Uterus (tissue), 2 donors: ENCODE measurements at regions not wholly inside any gene's neighbourhood (a gene's known extent, or its start where the extent isn't known, plus 50 kb on each side); places are given as distances from the start of the nearest gene placed in this dataset.

Experiments
- POLR2A ChIP-seq, 2 donors: fragments of 450-650 bp; IDR thresholded peaks; one replicate each; pipeline ENCODE4 v1.6.1; 2016; ENCODE audit warnings: antibody characterized with exemption in 2 of 2, mild to moderate bottlenecking in 1 of 2, moderate library complexity in 1 of 2
- TF ChIP-seq, protein P1 (sequence below), 4 experiments: fragments of 200-600 bp in 2 of 4; fragments of 450-650 bp in 2 of 4; sonication (generic) in 2 of 4; IDR thresholded peaks; one replicate each; pipeline ENCODE4 v1.5.1; 2016 to 2019; ENCODE audit warnings: antibody characterized with exemption in 4 of 4, mild to moderate bottlenecking in 2 of 4, moderate library complexity in 1 of 4

DNA sequence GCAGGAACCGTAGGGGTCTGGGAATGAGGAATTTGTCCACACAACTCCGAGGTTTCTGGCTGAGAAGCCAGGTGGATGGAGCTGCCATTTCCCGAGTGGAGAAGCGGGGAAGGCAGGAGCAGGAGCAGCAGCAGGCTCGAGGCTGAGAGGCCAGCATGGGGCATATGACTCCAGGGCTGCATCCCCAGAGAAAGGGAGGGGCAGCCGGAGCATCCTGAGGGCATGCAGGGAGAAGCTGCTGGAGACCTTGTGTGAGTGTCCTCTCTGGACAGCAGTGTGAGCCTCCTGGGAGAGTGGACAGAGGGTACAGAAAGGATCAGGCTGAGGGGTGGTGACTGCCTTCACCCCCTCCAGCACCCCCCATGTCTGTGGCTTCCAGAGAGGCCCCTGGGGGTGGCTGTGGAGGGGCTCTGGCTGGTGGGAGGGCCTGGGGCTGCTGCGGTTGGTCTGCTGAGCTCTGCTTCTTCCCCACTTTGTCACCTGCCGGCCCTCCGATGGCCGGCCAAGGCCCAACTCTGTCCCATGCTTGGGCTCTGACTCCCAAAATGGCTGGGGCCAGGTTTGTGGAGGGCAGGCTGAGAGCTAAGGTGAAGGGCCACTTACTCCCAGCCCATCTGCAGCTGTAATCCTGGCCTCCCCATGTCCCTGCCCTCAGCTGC is 633.1 kb downstream of the MATN1 start:
- TF ChIP-seq, protein P1, sequence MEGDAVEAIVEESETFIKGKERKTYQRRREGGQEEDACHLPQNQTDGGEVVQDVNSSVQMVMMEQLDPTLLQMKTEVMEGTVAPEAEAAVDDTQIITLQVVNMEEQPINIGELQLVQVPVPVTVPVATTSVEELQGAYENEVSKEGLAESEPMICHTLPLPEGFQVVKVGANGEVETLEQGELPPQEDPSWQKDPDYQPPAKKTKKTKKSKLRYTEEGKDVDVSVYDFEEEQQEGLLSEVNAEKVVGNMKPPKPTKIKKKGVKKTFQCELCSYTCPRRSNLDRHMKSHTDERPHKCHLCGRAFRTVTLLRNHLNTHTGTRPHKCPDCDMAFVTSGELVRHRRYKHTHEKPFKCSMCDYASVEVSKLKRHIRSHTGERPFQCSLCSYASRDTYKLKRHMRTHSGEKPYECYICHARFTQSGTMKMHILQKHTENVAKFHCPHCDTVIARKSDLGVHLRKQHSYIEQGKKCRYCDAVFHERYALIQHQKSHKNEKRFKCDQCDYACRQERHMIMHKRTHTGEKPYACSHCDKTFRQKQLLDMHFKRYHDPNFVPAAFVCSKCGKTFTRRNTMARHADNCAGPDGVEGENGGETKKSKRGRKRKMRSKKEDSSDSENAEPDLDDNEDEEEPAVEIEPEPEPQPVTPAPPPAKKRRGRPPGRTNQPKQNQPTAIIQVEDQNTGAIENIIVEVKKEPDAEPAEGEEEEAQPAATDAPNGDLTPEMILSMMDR (IDR thresholded peaks at IDR 0.05) = no peak
- TF ChIP-seq POLR2A (IDR thresholded peaks at IDR 0.05) = no peak
